Glutamatergic neuron (in vitro differentiated cells): ENCODE measurements at regions not wholly inside any gene's neighbourhood (a gene's known extent, or its start where the extent isn't known, plus 50 kb on each side); places are given as distances from the start of the nearest gene placed in this dataset.

ENCODE experiments used
- DNase-seq: peaks from one replicate; pipeline ENCODE4 v3.0.0; 2022
- H3K27ac Mint-ChIP-seq: one replicate; pipeline ENCODE4 v1.8.0; 2020; ENCODE audit warnings: mild to moderate bottlenecking, mixed read lengths, inconsistent platforms; ENCODE audit not compliant: unreplicated experiment
- H3K27me3 Mint-ChIP-seq: one replicate; pipeline ENCODE4 v1.8.0; 2020; ENCODE audit warnings: mild to moderate bottlenecking, moderate library complexity, mixed read lengths, inconsistent platforms; ENCODE audit not compliant: unreplicated experiment
- H3K36me3 Mint-ChIP-seq: one replicate; pipeline ENCODE4 v1.8.0; 2020; ENCODE audit warnings: mild to moderate bottlenecking, mixed read lengths, inconsistent platforms; ENCODE audit not compliant: unreplicated experiment
- H3K4me1 Mint-ChIP-seq: one replicate; pipeline ENCODE4 v1.8.0; 2020; ENCODE audit warnings: mild to moderate bottlenecking, low read depth, mixed read lengths, inconsistent platforms; ENCODE audit not compliant: unreplicated experiment
- H3K4me3 Mint-ChIP-seq: one replicate; pipeline ENCODE4 v1.8.0; 2020; ENCODE audit warnings: mild to moderate bottlenecking, mixed read lengths, inconsistent platforms; ENCODE audit not compliant: unreplicated experiment
- H3K9me3 Mint-ChIP-seq: one replicate; pipeline ENCODE4 v1.8.0; 2020; ENCODE audit warnings: mild to moderate bottlenecking, moderate library complexity, mixed read lengths, inconsistent platforms; ENCODE audit not compliant: unreplicated experiment
- CTCF ChIP-seq: fragments of 200-600 bp; sonication (generic); IDR thresholded peaks from one replicate; pipeline ENCODE4 v1.5.0; 2021; ENCODE audit not compliant: partially characterized antibody, unreplicated experiment

- Mint-ChIP-seq H3K27ac (no peak overlapping the region), H3K4me3 (no peak overlapping the region), H3K4me1 (no peaks in the 10 kb centered on the region), H3K9me3 (peaks cover 8% of the 10 kb centered on the region), H3K27me3 (no peaks in the 10 kb centered on the region), H3K36me3 (no peaks in the 10 kb centered on the region)
- DNase-seq = no peak
- no peak for TF ChIP-seq CTCF
These were observed 493.1 kb downstream of the NOVA1 start for GRCh38 chr14:26104717-26105116.

- no peak for TF ChIP-seq CTCF
- Mint-ChIP-seq H3K9me3 (no peaks in the 10 kb centered on the region), H3K27ac (no peak overlapping the region), H3K4me1 (no peaks in the 10 kb centered on the region), H3K27me3 (no peaks in the 10 kb centered on the region), H3K4me3 (no peak overlapping the region), H3K36me3 (no peaks in the 10 kb centered on the region)
- no peak for DNase-seq
These were observed 500.0 kb downstream of the NOVA1 start for GRCh38 chr14:26097852-26098251.

- H3K9me3 Mint-ChIP-seq = no peaks in the 10 kb centered on the region
- DNase-seq = no peak
These were observed 509.6 kb downstream of the NOVA1 start for GRCh38 chr14:26088275-26088674.

GRCh38 chr14:26081043-26081442, 516.8 kb downstream of the NOVA1 start:
- Mint-ChIP-seq H3K9me3 (no peaks in the 10 kb centered on the region), H3K27ac (no peak overlapping the region), H3K4me3 (no peak overlapping the region), H3K4me1 (peaks cover 6% of the 10 kb centered on the region), H3K36me3 (peaks cover 4% of the 10 kb centered on the region), H3K27me3 (no peaks in the 10 kb centered on the region)
- TF ChIP-seq CTCF = no peak
- DNase-seq = no peak

More at GRCh38 chr14:26088275-26088674, 509.6 kb downstream of the NOVA1 start:
- Mint-ChIP-seq H3K27me3 (peaks cover 5% of the 10 kb centered on the region), H3K4me3 (no peak overlapping the region), H3K36me3 (peaks cover 4% of the 10 kb centered on the region), H3K27ac (no peak overlapping the region), H3K4me1 (no peaks in the 10 kb centered on the region)
- TF ChIP-seq CTCF = no peak

GRCh38 chr14:26078561-26078960, 519.3 kb downstream of the NOVA1 start:
- Mint-ChIP-seq H3K27ac (no peak overlapping the region), H3K36me3 (no peaks in the 10 kb centered on the region), H3K4me3 (no peak overlapping the region), H3K9me3 (no peaks in the 10 kb centered on the region), H3K4me1 (peaks cover 6% of the 10 kb centered on the region), H3K27me3 (no peaks in the 10 kb centered on the region)
- TF ChIP-seq CTCF = no peak
- DNase-seq = no peak
